ENCODE measurements at regions not wholly inside any gene's neighbourhood (a gene's known extent, or its start where the extent isn't known, plus 50 kb on each side); places are given as distances from the start of the nearest gene placed in this dataset.
"Not testable (repeated sequence)": the region's sequence is repeated elsewhere in the genome, so short reads cannot be mapped to it uniquely, and the experiment has no call there.

DNA sequence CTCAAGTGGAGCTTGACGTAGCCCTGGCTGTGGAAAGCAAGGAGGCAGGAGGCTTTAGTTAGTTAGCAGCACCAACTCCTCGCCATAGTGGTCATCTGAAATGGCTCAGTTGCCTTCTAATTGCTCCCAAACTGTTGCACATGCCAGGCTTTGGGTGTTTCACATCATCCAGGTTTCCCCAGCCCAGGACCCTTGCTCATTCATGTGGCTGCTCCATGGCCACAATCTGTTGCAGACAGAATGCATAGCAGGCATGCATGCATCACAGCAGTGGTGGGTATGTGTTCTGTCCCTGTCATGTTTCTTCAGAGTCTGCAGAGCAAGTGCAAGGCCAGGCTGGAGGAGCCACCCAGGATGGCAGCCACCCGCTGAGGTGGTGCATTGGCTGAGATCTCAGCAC, 407.6 kb downstream of the TSHZ3 start:
- H3K27ac Mint-ChIP-seq: no peak overlapping the region
- H3K27me3 Mint-ChIP-seq (ENCODE audit: low read depth): peaks cover 46% of the 10 kb centered on the region
- H3K36me3 Mint-ChIP-seq: no peaks in the 10 kb centered on the region
- no peak for DNase-seq (ENCODE audit: low spot score in 2 of 2, unreplicated experiment in 2 of 2)
- TF ChIP-seq, protein P1, sequence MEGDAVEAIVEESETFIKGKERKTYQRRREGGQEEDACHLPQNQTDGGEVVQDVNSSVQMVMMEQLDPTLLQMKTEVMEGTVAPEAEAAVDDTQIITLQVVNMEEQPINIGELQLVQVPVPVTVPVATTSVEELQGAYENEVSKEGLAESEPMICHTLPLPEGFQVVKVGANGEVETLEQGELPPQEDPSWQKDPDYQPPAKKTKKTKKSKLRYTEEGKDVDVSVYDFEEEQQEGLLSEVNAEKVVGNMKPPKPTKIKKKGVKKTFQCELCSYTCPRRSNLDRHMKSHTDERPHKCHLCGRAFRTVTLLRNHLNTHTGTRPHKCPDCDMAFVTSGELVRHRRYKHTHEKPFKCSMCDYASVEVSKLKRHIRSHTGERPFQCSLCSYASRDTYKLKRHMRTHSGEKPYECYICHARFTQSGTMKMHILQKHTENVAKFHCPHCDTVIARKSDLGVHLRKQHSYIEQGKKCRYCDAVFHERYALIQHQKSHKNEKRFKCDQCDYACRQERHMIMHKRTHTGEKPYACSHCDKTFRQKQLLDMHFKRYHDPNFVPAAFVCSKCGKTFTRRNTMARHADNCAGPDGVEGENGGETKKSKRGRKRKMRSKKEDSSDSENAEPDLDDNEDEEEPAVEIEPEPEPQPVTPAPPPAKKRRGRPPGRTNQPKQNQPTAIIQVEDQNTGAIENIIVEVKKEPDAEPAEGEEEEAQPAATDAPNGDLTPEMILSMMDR (IDR thresholded peaks at IDR 0.05; ENCODE audit: unreplicated experiment): no peak
- no peaks in the 10 kb centered on the region for H3K4me1 Mint-ChIP-seq
- no peak overlapping the region for H3K4me3 Mint-ChIP-seq
- H3K9me3 Mint-ChIP-seq: peaks cover 8% of the 10 kb centered on the region

DNA sequence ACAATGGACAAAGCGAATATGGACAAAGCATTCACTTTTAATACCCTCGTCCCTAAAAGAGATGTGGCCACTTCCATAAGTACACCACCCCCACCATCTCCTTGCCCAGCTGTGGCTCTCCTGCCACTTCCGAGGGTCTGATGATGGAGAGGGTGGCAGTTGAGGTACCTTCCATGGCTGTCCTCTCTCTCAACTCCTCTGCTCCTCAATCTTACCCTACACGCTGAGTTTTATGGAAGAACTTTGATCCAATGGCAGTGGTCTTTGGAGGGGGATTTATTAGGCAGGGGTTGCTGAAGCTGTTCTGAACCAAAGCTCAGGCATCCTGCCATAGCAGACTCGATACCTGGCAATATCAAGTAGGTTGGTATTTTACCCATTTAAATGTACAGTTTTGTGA, 413.0 kb downstream of the TSHZ3 start:
- Mint-ChIP-seq H3K4me1 (no peaks in the 10 kb centered on the region), H3K9me3 (peaks cover 8% of the 10 kb centered on the region), H3K27me3 (ENCODE audit: low read depth) (peaks cover 22% of the 10 kb centered on the region), H3K36me3 (no peaks in the 10 kb centered on the region), H3K27ac (no peak overlapping the region), H3K4me3 (no peak overlapping the region)
- DNase-seq (ENCODE audit: low spot score in 2 of 2, unreplicated experiment in 2 of 2): no peak
- TF ChIP-seq, protein P1 (IDR thresholded peaks at IDR 0.05; ENCODE audit: unreplicated experiment): no peak

DNA sequence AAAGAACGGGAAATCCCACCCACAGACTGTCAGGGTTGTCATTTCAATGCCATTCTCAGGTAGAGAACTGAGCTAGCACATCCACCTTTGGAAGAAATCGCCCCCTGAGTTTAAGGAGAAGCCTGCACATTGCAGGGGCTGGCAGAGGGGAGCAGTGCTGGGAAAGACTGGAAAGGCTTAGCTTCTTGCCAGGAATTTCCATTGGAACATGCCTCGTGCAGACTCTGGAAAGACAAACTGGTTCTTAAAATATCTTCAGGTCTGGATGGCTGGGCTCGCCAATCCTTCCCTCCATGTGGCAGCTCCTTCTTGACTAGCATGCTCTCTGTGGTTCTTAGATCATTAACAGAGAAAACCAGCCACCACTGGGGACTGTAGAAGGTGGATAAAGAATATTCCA, 414.1 kb downstream of the TSHZ3 start:
- peaks cover 15% of the 10 kb centered on the region for H3K27me3 Mint-ChIP-seq (ENCODE audit: low read depth)
- no peak overlapping the region for H3K27ac Mint-ChIP-seq
- H3K4me1 Mint-ChIP-seq: no peaks in the 10 kb centered on the region
- peaks cover 8% of the 10 kb centered on the region for H3K9me3 Mint-ChIP-seq
- no peaks in the 10 kb centered on the region for H3K36me3 Mint-ChIP-seq
- TF ChIP-seq, protein P1 (IDR thresholded peaks at IDR 0.05; ENCODE audit: unreplicated experiment): no peak
- no peak overlapping the region for H3K4me3 Mint-ChIP-seq
- DNase-seq (ENCODE audit: low spot score in 2 of 2, unreplicated experiment in 2 of 2): no peak

DNA sequence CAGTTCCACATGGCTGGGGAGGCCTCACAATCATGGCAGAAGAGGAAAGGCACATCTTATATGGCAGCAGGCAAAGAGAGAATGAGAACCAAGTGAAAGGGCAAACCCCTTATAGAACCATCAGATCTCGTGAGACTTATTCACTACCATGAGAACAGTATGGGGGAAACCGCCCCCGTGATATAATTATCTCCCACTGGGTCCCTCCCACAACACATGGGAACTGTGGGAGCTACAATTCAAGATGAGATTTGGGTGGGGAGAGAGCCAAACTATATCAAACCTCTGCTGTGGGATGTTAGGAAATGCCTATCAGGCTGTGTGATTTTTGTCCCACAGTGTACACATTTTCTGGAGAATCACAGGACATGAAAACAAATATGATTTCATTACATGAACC, 415.8 kb downstream of the TSHZ3 start:
- not testable (repeated sequence) for H3K4me3 Mint-ChIP-seq, H3K27ac Mint-ChIP-seq

DNA sequence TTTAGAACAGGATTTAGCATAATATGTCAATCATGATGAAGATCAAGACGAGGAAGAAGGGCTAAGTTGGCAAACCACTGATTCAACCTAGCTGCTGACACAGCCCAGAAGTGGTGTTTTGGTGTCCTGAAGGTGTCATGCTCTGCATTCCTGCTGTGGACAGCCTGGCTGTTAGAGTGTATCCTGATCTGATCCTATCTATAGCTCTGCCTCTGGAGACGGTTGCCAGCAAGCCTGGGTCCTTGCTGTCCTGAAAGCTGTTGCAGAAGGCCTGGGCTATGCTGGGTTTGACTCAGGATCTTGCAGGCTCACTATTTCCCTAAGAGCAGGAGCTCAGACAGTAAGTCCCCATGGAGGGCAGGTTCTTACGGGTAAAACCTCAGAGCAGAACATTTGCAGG, 416.4 kb downstream of the TSHZ3 start:
- no peak for DNase-seq (ENCODE audit: low spot score in 2 of 2, unreplicated experiment in 2 of 2)
- TF ChIP-seq, protein P1 (IDR thresholded peaks at IDR 0.05; ENCODE audit: unreplicated experiment): no peak
- Mint-ChIP-seq H3K4me1 (no peaks in the 10 kb centered on the region), H3K9me3 (peaks cover 6% of the 10 kb centered on the region), H3K27ac (no peak overlapping the region), H3K27me3 (ENCODE audit: low read depth) (peaks cover 16% of the 10 kb centered on the region), H3K36me3 (no peaks in the 10 kb centered on the region), H3K4me3 (no peak overlapping the region)

More for the DNA sequence above, 415.8 kb downstream of the TSHZ3 start:
- H3K36me3 Mint-ChIP-seq; H3K9me3 Mint-ChIP-seq; DNase-seq (ENCODE audit: low spot score in 2 of 2, unreplicated experiment in 2 of 2); H3K4me1 Mint-ChIP-seq: not testable (repeated sequence)
- peaks cover 15% of the 10 kb centered on the region for H3K27me3 Mint-ChIP-seq (ENCODE audit: low read depth)

DNA sequence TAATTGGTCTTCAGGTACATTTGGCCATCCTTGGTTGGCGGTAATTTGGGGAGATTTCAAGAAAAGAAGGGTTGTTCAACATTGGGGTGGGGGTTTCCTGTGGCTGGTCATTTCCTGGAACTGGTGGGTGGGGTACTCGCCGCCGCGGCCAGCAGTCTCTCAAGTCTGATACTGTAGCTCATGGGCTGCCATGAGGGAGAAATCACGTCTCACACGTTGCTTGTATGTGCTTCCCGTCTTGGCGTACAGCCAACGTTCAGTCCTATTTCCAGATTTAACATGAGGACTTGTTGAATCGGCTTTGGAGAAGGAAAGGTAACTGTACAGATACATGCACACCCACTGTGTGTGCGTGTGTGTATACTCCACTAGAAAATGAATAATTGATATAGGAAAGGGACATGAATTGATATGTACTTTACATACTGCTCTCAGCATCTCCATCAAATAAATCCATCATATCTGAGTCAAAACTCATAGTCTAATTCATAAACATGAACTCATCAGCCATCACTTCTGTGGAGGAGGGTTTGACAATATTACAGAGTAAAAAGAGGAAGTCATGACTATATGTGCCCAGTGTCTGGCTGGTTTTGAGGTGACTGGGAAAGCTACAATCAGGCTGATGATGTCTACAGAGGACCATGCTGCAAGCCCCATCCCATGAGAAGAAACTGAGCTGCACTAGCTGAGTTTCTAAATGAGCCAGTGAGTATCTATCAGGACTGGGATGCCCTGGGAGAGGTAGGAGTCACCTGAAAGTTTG, 418.1 kb downstream of the TSHZ3 start:
- Mint-ChIP-seq H3K4me1 (no peaks in the 10 kb centered on the region), H3K9me3 (peaks cover 14% of the 10 kb centered on the region), H3K27me3 (ENCODE audit: low read depth) (peaks cover 22% of the 10 kb centered on the region), H3K36me3 (no peaks in the 10 kb centered on the region), H3K27ac (no peak overlapping the region), H3K4me3 (no peak overlapping the region)
- TF ChIP-seq, protein P1 (IDR thresholded peaks at IDR 0.05; ENCODE audit: unreplicated experiment): no peak
- DNase-seq (ENCODE audit: low spot score in 2 of 2, unreplicated experiment in 2 of 2): no peak

All from mesothelial cell of epicardium (in vitro differentiated cells).